GM18499 (cell line): ENCODE measurements at regions not wholly inside any gene's neighbourhood (a gene's known extent, or its start where the extent isn't known, plus 50 kb on each side); places are given as distances from the start of the nearest gene placed in this dataset.

Experiments used
- ATAC-seq: cut with Tn5 transposase; IDR thresholded peaks from one replicate; pipeline ENCODE4 v1.9.1; 2021; ENCODE audit warnings: moderate number of reproducible peaks; ENCODE audit not compliant: insufficient read depth, unreplicated experiment

- ATAC-seq = no peak
These were observed 106.1 kb downstream of the EFNB1 start for GRCh38 chrX:68934922-68935321.

- ATAC-seq = no peak
These were observed 105.6 kb downstream of the EFNB1 start for GRCh38 chrX:68934421-68934820.

- ATAC-seq = no peak
These were observed 103.8 kb downstream of the EFNB1 start for GRCh38 chrX:68932611-68933010.

GRCh38 chrX:68931345-68931744 lies 102.5 kb downstream of the EFNB1 start:
- no peak for ATAC-seq

- no peak for ATAC-seq
These were observed 101.9 kb downstream of the EFNB1 start for GRCh38 chrX:68930542-68931317.

GRCh38 chrX:68929332-68930150 lies 100.7 kb downstream of the EFNB1 start:
- no peak for ATAC-seq

GRCh38 chrX:68928401-68928800 lies 99.6 kb downstream of the EFNB1 start:
- ATAC-seq = no peak

- no peak for ATAC-seq
These were observed 98.4 kb downstream of the EFNB1 start for GRCh38 chrX:68927178-68927577.

- ATAC-seq = no peak
These were observed 94.3 kb downstream of the EFNB1 start for GRCh38 chrX:68923147-68923546.

GRCh38 chrX:68922013-68922412 lies 93.2 kb downstream of the EFNB1 start:
- no peak for ATAC-seq

- no peak for ATAC-seq
These were observed 91.7 kb downstream of the EFNB1 start for GRCh38 chrX:68920561-68920960.

- no peak for ATAC-seq
These were observed 90.9 kb downstream of the EFNB1 start for GRCh38 chrX:68919707-68920106.

GRCh38 chrX:68918202-68918601 lies 89.4 kb downstream of the EFNB1 start:
- no peak for ATAC-seq

- ATAC-seq = no peak
These were observed 89.0 kb downstream of the EFNB1 start for GRCh38 chrX:68917799-68918198.

GRCh38 chrX:68916891-68917290 lies 88.1 kb downstream of the EFNB1 start:
- ATAC-seq = no peak

- ATAC-seq = no peak
These were observed 87.0 kb downstream of the EFNB1 start for GRCh38 chrX:68915778-68916177.

- ATAC-seq = no peak
These were observed 85.7 kb downstream of the EFNB1 start for GRCh38 chrX:68914479-68914946.

GRCh38 chrX:68913249-68913547 lies 84.4 kb downstream of the EFNB1 start:
- ATAC-seq = no peak

- no peak for ATAC-seq
These were observed 83.3 kb downstream of the EFNB1 start for GRCh38 chrX:68912113-68912512.

GRCh38 chrX:68910731-68911428 lies 82.1 kb downstream of the EFNB1 start:
- no peak for ATAC-seq

GRCh38 chrX:68909945-68910344 lies 81.1 kb downstream of the EFNB1 start:
- ATAC-seq = no peak
